ENCODE measurements at regions not wholly inside any gene's neighbourhood (a gene's known extent, or its start where the extent isn't known, plus 50 kb on each side); places are given as distances from the start of the nearest gene placed in this dataset.

- TF ChIP-seq POLR2A (IDR thresholded peaks at IDR 0.05; ENCODE audit: low read depth, low read length), result no peak
- no peak for TF ChIP-seq FOXK2 (IDR thresholded peaks at IDR 0.05)
- TF ChIP-seq SIN3A (IDR thresholded peaks at IDR 0.05; ENCODE audit: low read depth, low read length), result no peak
- no peak for TF ChIP-seq ELK1 (IDR thresholded peaks at IDR 0.05; ENCODE audit: low read depth, low read length)
- no peak for TF ChIP-seq POLR2AphosphoS5 (IDR thresholded peaks at IDR 0.05; ENCODE audit: low read length)
- no peak for TF ChIP-seq MAX (IDR thresholded peaks at IDR 0.05; ENCODE audit: low read depth, low read length)
- TF ChIP-seq HDAC2 (IDR thresholded peaks at IDR 0.05), result no peak
- no peak for TF ChIP-seq NFYB (IDR thresholded peaks at IDR 0.05; ENCODE audit: insufficient read depth, low read depth, low read length)
- TF ChIP-seq RAD21 (IDR thresholded peaks at IDR 0.05; ENCODE audit: insufficient read depth, low read depth, low read length), result no peak
- TF ChIP-seq BHLHE40 (IDR thresholded peaks at IDR 0.05; ENCODE audit: borderline replicate concordance in 1 of 2, low read depth in 2 of 2, low read length in 1 of 2), result no peak
These were observed 886.0 kb upstream of the CDH2 start for GRCh38 chr18:29062921-29063320.
